ENCODE measurements at regions not wholly inside any gene's neighbourhood (a gene's known extent, or its start where the extent isn't known, plus 50 kb on each side); places are given as distances from the start of the nearest gene placed in this dataset.
"Not testable (repeated sequence)": the region's sequence is repeated elsewhere in the genome, so short reads cannot be mapped to it uniquely, and the experiment has no call there.

- H3K27me3 ChIP-seq (ENCODE audit: insufficient read depth, insufficient read length): no peaks in the 10 kb centered on the region
- no peak overlapping the region for H3K9ac ChIP-seq (ENCODE audit: insufficient read length, low read depth)
- no peaks in the 10 kb centered on the region for H3K36me3 ChIP-seq (ENCODE audit: insufficient read depth, insufficient read length, low read length)
- H3K9me3 ChIP-seq (ENCODE audit: insufficient read depth, low read length): no peaks in the 10 kb centered on the region
- no peak overlapping the region for H3K4me3 ChIP-seq (ENCODE audit: insufficient read length, low read depth)
- TF ChIP-seq SUZ12 (IDR thresholded peaks at IDR 0.05; ENCODE audit: extremely low read depth, insufficient read depth, insufficient read length) (no peak), ZNF274 (IDR thresholded peaks at IDR 0.05; ENCODE audit: low read depth, low read length) (no peak), YY1 (IDR thresholded peaks at IDR 0.05; ENCODE audit: insufficient read depth, insufficient read length) (no peak)
- H3K4me1 ChIP-seq (ENCODE audit: insufficient read depth, insufficient read length): no peaks in the 10 kb centered on the region
- DNase-seq (ENCODE audit: low read depth, low spot score): no peak
These were observed 653.6 kb upstream of the CBLB start for GRCh38 chr3:106522397-106522796.

- Histone ChIP-seq H3K9ac (ENCODE audit: insufficient read length, low read depth) (no peak overlapping the region), H3K36me3 (ENCODE audit: insufficient read depth, insufficient read length, low read length) (no peaks in the 10 kb centered on the region), H3K4me1 (ENCODE audit: insufficient read depth, insufficient read length) (no peaks in the 10 kb centered on the region), H3K4me3 (ENCODE audit: insufficient read length, low read depth) (no peak overlapping the region), H3K9me3 (ENCODE audit: insufficient read depth, low read length) (peaks cover 38% of the 10 kb centered on the region), H3K27me3 (ENCODE audit: insufficient read depth, insufficient read length) (no peaks in the 10 kb centered on the region)
- TF ChIP-seq ZNF274 (IDR thresholded peaks at IDR 0.05; ENCODE audit: low read depth, low read length): no peak
- TF ChIP-seq SUZ12 (IDR thresholded peaks at IDR 0.05; ENCODE audit: extremely low read depth, insufficient read depth, insufficient read length): no peak
- TF ChIP-seq YY1 (IDR thresholded peaks at IDR 0.05; ENCODE audit: insufficient read depth, insufficient read length): no peak
- no peak for DNase-seq (ENCODE audit: low read depth, low spot score)
These were observed 660.1 kb upstream of the CBLB start for GRCh38 chr3:106528932-106529331.

- Histone ChIP-seq H3K4me1 (ENCODE audit: insufficient read depth, insufficient read length) (no peaks in the 10 kb centered on the region), H3K36me3 (ENCODE audit: insufficient read depth, insufficient read length, low read length) (no peaks in the 10 kb centered on the region), H3K4me3 (ENCODE audit: insufficient read length, low read depth) (no peak overlapping the region), H3K9ac (ENCODE audit: insufficient read length, low read depth) (no peak overlapping the region), H3K9me3 (ENCODE audit: insufficient read depth, low read length) (peaks cover 38% of the 10 kb centered on the region), H3K27me3 (ENCODE audit: insufficient read depth, insufficient read length) (no peaks in the 10 kb centered on the region)
- no peak for DNase-seq (ENCODE audit: low read depth, low spot score)
- TF ChIP-seq ZNF274 (IDR thresholded peaks at IDR 0.05; ENCODE audit: low read depth, low read length) (no peak), YY1 (IDR thresholded peaks at IDR 0.05; ENCODE audit: insufficient read depth, insufficient read length) (no peak), SUZ12 (IDR thresholded peaks at IDR 0.05; ENCODE audit: extremely low read depth, insufficient read depth, insufficient read length) (no peak)
These were observed 660.9 kb upstream of the CBLB start for GRCh38 chr3:106529738-106530137.

- Histone ChIP-seq H3K27me3 (ENCODE audit: insufficient read depth, insufficient read length) (no peaks in the 10 kb centered on the region), H3K9ac (ENCODE audit: insufficient read length, low read depth) (no peak overlapping the region), H3K36me3 (ENCODE audit: insufficient read depth, insufficient read length, low read length) (no peaks in the 10 kb centered on the region), H3K4me3 (ENCODE audit: insufficient read length, low read depth) (no peak overlapping the region), H3K9me3 (ENCODE audit: insufficient read depth, low read length) (peaks cover 38% of the 10 kb centered on the region), H3K4me1 (ENCODE audit: insufficient read depth, insufficient read length) (no peaks in the 10 kb centered on the region)
- no peak for TF ChIP-seq ZNF274 (IDR thresholded peaks at IDR 0.05; ENCODE audit: low read depth, low read length)
- no peak for TF ChIP-seq YY1 (IDR thresholded peaks at IDR 0.05; ENCODE audit: insufficient read depth, insufficient read length)
- TF ChIP-seq SUZ12 (IDR thresholded peaks at IDR 0.05; ENCODE audit: extremely low read depth, insufficient read depth, insufficient read length): no peak
- no peak for DNase-seq (ENCODE audit: low read depth, low spot score)
These were observed 661.6 kb upstream of the CBLB start for GRCh38 chr3:106530367-106530766.

GRCh38 chr3:106531771-106532329 lies 663.0 kb upstream of the CBLB start:
- H3K27me3 ChIP-seq (ENCODE audit: insufficient read depth, insufficient read length); H3K4me3 ChIP-seq (ENCODE audit: insufficient read length, low read depth); H3K36me3 ChIP-seq (ENCODE audit: insufficient read depth, insufficient read length, low read length); H3K4me1 ChIP-seq (ENCODE audit: insufficient read depth, insufficient read length); H3K9ac ChIP-seq (ENCODE audit: insufficient read length, low read depth): not testable (repeated sequence)
- DNase-seq (ENCODE audit: low read depth, low spot score): peak; percentile 42
- peaks cover 38% of the 10 kb centered on the region for H3K9me3 ChIP-seq (ENCODE audit: insufficient read depth, low read length)

GRCh38 chr3:106533093-106533787 lies 664.4 kb upstream of the CBLB start:
- H3K27me3 ChIP-seq (ENCODE audit: insufficient read depth, insufficient read length): no peaks in the 10 kb centered on the region
- no peaks in the 10 kb centered on the region for H3K36me3 ChIP-seq (ENCODE audit: insufficient read depth, insufficient read length, low read length)
- no peak overlapping the region for H3K4me3 ChIP-seq (ENCODE audit: insufficient read length, low read depth)
- DNase-seq (ENCODE audit: low read depth, low spot score): no peak
- peaks cover 38% of the 10 kb centered on the region for H3K9me3 ChIP-seq (ENCODE audit: insufficient read depth, low read length)
- H3K9ac ChIP-seq (ENCODE audit: insufficient read length, low read depth): no peak overlapping the region
- H3K4me1 ChIP-seq (ENCODE audit: insufficient read depth, insufficient read length): no peaks in the 10 kb centered on the region
- no peak for TF ChIP-seq YY1 (IDR thresholded peaks at IDR 0.05; ENCODE audit: insufficient read depth, insufficient read length)
- TF ChIP-seq SUZ12 (IDR thresholded peaks at IDR 0.05; ENCODE audit: extremely low read depth, insufficient read depth, insufficient read length): no peak
- TF ChIP-seq ZNF274 (IDR thresholded peaks at IDR 0.05; ENCODE audit: low read depth, low read length): no peak

- no peak for DNase-seq (ENCODE audit: low read depth, low spot score)
- Histone ChIP-seq H3K9me3 (ENCODE audit: insufficient read depth, low read length) (peaks cover 38% of the 10 kb centered on the region), H3K4me3 (ENCODE audit: insufficient read length, low read depth) (no peak overlapping the region), H3K9ac (ENCODE audit: insufficient read length, low read depth) (no peak overlapping the region), H3K36me3 (ENCODE audit: insufficient read depth, insufficient read length, low read length) (no peaks in the 10 kb centered on the region), H3K4me1 (ENCODE audit: insufficient read depth, insufficient read length) (no peaks in the 10 kb centered on the region), H3K27me3 (ENCODE audit: insufficient read depth, insufficient read length) (no peaks in the 10 kb centered on the region)
- TF ChIP-seq ZNF274 (IDR thresholded peaks at IDR 0.05; ENCODE audit: low read depth, low read length): no peak
- no peak for TF ChIP-seq YY1 (IDR thresholded peaks at IDR 0.05; ENCODE audit: insufficient read depth, insufficient read length)
- no peak for TF ChIP-seq SUZ12 (IDR thresholded peaks at IDR 0.05; ENCODE audit: extremely low read depth, insufficient read depth, insufficient read length)
These were observed 665.0 kb upstream of the CBLB start for GRCh38 chr3:106533788-106534160.
